Heart right ventricle (tissue), 16 donors: ENCODE measurements at regions not wholly inside any gene's neighbourhood (a gene's known extent, or its start where the extent isn't known, plus 50 kb on each side); places are given as distances from the start of the nearest gene placed in this dataset.

Experiments
- ATAC-seq, 8 donors: fragments of 200-7000 bp; cut with Tn5 transposase; one replicate each; pipeline ENCODE4 v1.9.1; 2020; ENCODE audit warnings: mild to moderate bottlenecking in 8 of 8, moderate library complexity in 8 of 8, moderate number of reproducible peaks in 1 of 8
- DNase-seq, 2 donors: peaks; one replicate each; pipeline ENCODE4 v3.0.0-alpha.2; 2020
- H3K27ac ChIP-seq, 10 donors: fragments of 200-600 bp; sonication (generic) in 2 of 10; one replicate each; pipeline versions ENCODE4 v1.5.0 to v1.8.0; 2020 to 2022; ENCODE audit warnings: mild to moderate bottlenecking in 3 of 10
- H3K27me3 ChIP-seq, 7 donors: fragments of 200-600 bp; one replicate each; pipeline ENCODE4 v1.8.0; 2021 to 2022; ENCODE audit warnings: mild to moderate bottlenecking in 2 of 7
- H3K36me3 ChIP-seq, 9 donors: fragments of 200-600 bp; sonication (generic) in 1 of 9; one replicate each; pipeline versions ENCODE4 v1.5.0 to v1.8.0; 2020 to 2022; ENCODE audit warnings: mild to moderate bottlenecking in 2 of 9
- H3K4me1 ChIP-seq, 9 donors: fragments of 200-600 bp; sonication (generic) in 1 of 9; one replicate each; pipeline versions ENCODE4 v1.5.0 to v1.8.0; 2020 to 2022; ENCODE audit warnings: mild to moderate bottlenecking in 4 of 9
- H3K4me3 ChIP-seq, 10 donors: fragments of 200-600 bp; sonication (generic) in 2 of 10; one replicate each; pipeline versions ENCODE4 v1.5.0 to v1.8.0; 2020 to 2022; ENCODE audit warnings: mild to moderate bottlenecking in 7 of 10, moderate library complexity in 2 of 10
- H3K9me3 ChIP-seq, 11 donors: fragments of 200-600 bp in 10 of 11; sonication (generic) in 2 of 11; one replicate each; pipeline versions ENCODE4 v1.5.0 to v1.8.0; 2013 to 2022; ENCODE audit warnings: mild to moderate bottlenecking in 2 of 11, control low read depth in 1 of 11, moderate library complexity in 1 of 11
- CTCF ChIP-seq, 9 donors: fragments of 200-600 bp; sonication (generic) in 2 of 9; IDR thresholded peaks; one replicate each; pipeline versions ENCODE4 v1.5.0 to v1.8.0; 2021 to 2022; ENCODE audit warnings: antibody characterized with exemption in 9 of 9, mild to moderate bottlenecking in 5 of 9, moderate library complexity in 1 of 9
- WGBS, 2 donors: extraction: QIAGEN DNeasy Blood & Tissue Kit; methylation state at CpG; one replicate each; pipeline ENCODE4 v1.1.7; 2013; ENCODE audit warnings: inconsistent platforms in 1 of 2; 5-methylcytosine and 5-hydroxymethylcytosine counted together
- intact Hi-C, 10 donors: fragments of 100-400 bp; cut with DNase I; formaldehyde crosslinking; loops; one replicate each; pipeline versions ENCODE4 v1.11.1 to v1.14.2; 2022
- donor health status: Arrhythmogenic right ventricular cardiomyopathy.
- donor health status: ischemic (EF 13 %, LVEDD 7.1; RV severe dilation, severe dysfunction).
- donor health status: healthy with polysubstance abuse.
- donor health status: DM: no; HTN: yes; CAD: no.
- donor health status: DM: no; HTN: no; CAD: no.
- donor health status: ischemic (EF 25% LVEDD 6.9; RV normal size, moderate dysfunction).
- donor health status: ischemic (EF 25% LVEDD 5.7; RV mildly dilated, moderate dysfunction).
- donor health status: healthy.
- donor health status: DM: yes; HTN: yes; CAD: no.
- donor health status: Ischemic cardiomyopathy.
- donor health status: ischemic (EF 35%, LVEDD 5.7; RV mildly dilated, moderate dysfunction).
- donor health status: nonischemic (EF 11% LVEDD 7.7; RV severe dilation, severe dysfunction).
- donor health status: DM: yes; HTN: yes; CAD: no.
- donor health status: PGD.
- donor health status: ischemic (EF 29% LVEDD 5.4; RV normal size, mild dysfunction).
- donor health status: nonischemic (EF 23%, LVEDD 6.1; RV moderate dilation, normal function).

GRCh38 chr14:30053103-30053502 is 125.5 kb upstream of the PRKD1 start:
- WGBS, 2 donors, result 67 to 95% methylated on average over 2 of the region's 2 CpGs
- DNase-seq (no peak), ATAC-seq (no peak)
- Histone ChIP-seq H3K9me3 (no peaks in the 10 kb centered on the region), H3K36me3 (no peaks in the 10 kb centered on the region), H3K27me3 (no peaks in the 10 kb centered on the region), H3K27ac (no peak overlapping the region), H3K4me1 (no peaks in the 10 kb centered on the region), H3K4me3 (no peak overlapping the region)
- intact Hi-C loops, result no loop called here
- TF ChIP-seq CTCF (IDR thresholded peaks at IDR 0.05), result no peak

- Histone ChIP-seq H3K4me3 (no peak overlapping the region), H3K27ac (no peak overlapping the region), H3K9me3 (no peaks in the 10 kb centered on the region), H3K36me3 (no peaks in the 10 kb centered on the region), H3K27me3 (no peaks in the 10 kb centered on the region), H3K4me1 (no peaks in the 10 kb centered on the region)
- DNase-seq (no peak), ATAC-seq (no peak)
- intact Hi-C loops, result no loop called here
- TF ChIP-seq CTCF (IDR thresholded peaks at IDR 0.05), result no peak
Measured at GRCh38 chr14:30054201-30054600, 126.6 kb upstream of the PRKD1 start.

GRCh38 chr14:30058401-30058800 is 130.8 kb upstream of the PRKD1 start:
- H3K4me3 ChIP-seq, result no peak overlapping the region
- WGBS, 2 donors, result 84 to 91% methylated on average over 1 of the region's 1 CpG
- H3K27ac ChIP-seq, result no peak overlapping the region
- H3K9me3 ChIP-seq, result no peaks in the 10 kb centered on the region
- H3K27me3 ChIP-seq, result no peaks in the 10 kb centered on the region
- no peak for TF ChIP-seq CTCF (IDR thresholded peaks at IDR 0.05)
- intact Hi-C loops, result no loop called here
- ATAC-seq, result no peak
- DNase-seq, result no peak
- H3K4me1 ChIP-seq, result no peaks in the 10 kb centered on the region
- H3K36me3 ChIP-seq, result no peaks in the 10 kb centered on the region

GRCh38 chr14:30063746-30064145 is 136.1 kb upstream of the PRKD1 start:
- Histone ChIP-seq H3K27me3 (no peaks in the 10 kb centered on the region), H3K36me3 (no peaks in the 10 kb centered on the region), H3K4me1 (no peaks in the 10 kb centered on the region), H3K27ac (no peak overlapping the region), H3K9me3 (peaks cover 0 to 3% (median 0%) of the 10 kb centered on the region in 11 donors), H3K4me3 (no peak overlapping the region)
- 38 to 51% methylated on average over 2 of the region's 2 CpGs for WGBS, 2 donors
- no peak for ATAC-seq
- DNase-seq, result no peak
- intact Hi-C loops, result no loop called here
- TF ChIP-seq CTCF (IDR thresholded peaks at IDR 0.05), result no peak

GRCh38 chr14:30064454-30064853 is 136.8 kb upstream of the PRKD1 start:
- intact Hi-C loops, result no loop called here
- no peaks in the 10 kb centered on the region for H3K27me3 ChIP-seq
- DNase-seq (no peak), ATAC-seq (no peak)
- H3K4me1 ChIP-seq, result no peaks in the 10 kb centered on the region
- no peak for TF ChIP-seq CTCF (IDR thresholded peaks at IDR 0.05)
- H3K4me3 ChIP-seq, result no peak overlapping the region
- H3K9me3 ChIP-seq, result peaks cover 0 to 3% (median 0%) of the 10 kb centered on the region in 11 donors
- H3K27ac ChIP-seq, result no peak overlapping the region
- H3K36me3 ChIP-seq, result no peaks in the 10 kb centered on the region
